HG03135 (cell line): ENCODE measurements at regions not wholly inside any gene's neighbourhood (a gene's known extent, or its start where the extent isn't known, plus 50 kb on each side); places are given as distances from the start of the nearest gene placed in this dataset.
A peak's percentile ranks its signal among the peaks of the same experiment; 100 is the strongest.

Experiments used
- ATAC-seq: cut with Tn5 transposase; IDR thresholded peaks from one replicate; pipeline ENCODE4 v1.9.1; 2021; ENCODE audit warnings: mild to moderate bottlenecking, moderate library complexity; ENCODE audit not compliant: unreplicated experiment

- ATAC-seq = no peak
These were observed 81.7 kb downstream of the FAM217A start for GRCh38 chr6:3997177-3997770.

- no peak for ATAC-seq
These were observed 78.9 kb downstream of the FAM217A start for GRCh38 chr6:3999800-4000661.

DNA sequence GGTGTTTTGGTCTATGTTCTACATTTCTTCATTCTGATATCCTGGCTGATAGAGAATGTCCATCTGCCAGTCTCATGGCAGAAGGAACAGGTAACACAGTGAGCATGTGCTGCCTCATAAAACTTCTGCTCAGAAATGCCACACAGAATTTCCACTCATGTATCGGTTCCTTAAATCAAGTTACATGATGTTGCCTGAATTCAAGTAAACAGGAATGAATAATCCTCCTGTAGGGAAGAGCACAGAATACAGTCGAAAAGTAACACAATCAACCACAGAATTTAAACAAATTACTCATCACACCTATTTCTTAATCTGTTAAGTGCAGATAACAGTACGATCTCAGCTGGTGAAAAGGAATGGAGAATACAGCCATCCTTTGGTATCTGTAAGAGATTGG is 74.7 kb downstream of the FAM217A start:
- no peak for ATAC-seq

DNA sequence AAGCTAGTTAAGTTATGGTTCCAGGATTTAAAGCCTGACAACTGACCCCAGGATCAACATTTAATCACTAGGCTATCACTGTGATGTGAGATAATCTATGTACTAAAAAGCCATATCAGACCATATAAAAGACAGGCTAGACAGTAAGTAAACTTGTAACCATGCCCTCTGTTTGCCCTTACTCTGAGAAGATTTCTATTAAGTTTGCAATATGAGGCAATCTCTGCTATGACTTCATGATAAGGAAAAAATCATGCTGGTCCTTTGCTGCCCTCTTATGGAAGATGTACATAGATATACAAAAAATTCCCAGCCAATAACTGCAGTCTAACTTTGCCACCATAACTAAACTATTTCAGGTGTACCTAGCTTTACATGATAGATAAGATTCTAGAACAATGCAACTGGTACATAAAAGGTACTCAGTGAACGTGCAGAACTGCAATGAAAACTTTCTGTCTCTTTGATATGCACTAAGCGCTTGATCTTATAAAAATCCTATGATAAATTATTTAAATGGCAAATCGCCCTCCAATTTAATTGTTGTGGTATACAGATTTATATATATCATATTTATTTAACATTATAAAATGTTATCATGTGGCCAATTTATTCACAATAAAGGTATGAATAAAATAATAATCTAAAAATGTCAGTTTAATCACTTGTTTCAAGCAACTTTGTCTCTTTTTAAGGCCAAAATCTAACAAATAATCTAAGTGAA is 70.5 kb downstream of the FAM217A start:
- no peak for ATAC-seq

- ATAC-seq = no peak
These were observed 69.5 kb downstream of the FAM217A start for GRCh38 chr6:4009486-4009885.

GRCh38 chr6:4010048-4010447 is 68.9 kb downstream of the FAM217A start:
- no peak for ATAC-seq

- no peak for ATAC-seq
These were observed 68.2 kb downstream of the FAM217A start for GRCh38 chr6:4010689-4011090.

DNA sequence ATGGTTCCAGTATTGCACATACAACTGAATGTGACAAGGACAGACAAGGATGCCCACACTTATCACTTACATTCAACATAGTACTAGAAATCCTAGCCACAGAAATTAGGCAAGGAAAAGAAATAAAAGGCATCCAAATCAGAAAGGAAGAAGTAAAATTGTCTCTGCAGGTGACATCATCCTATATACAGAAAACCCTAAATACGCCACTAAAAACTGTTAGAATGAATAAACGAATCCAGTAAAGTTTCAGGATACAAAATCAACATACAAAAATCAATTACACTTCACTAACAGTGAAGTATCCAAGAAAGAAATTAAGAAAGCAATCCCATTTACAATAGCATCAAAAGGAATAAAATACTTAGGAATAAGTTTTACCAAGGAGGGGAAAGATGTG is 66.1 kb downstream of the FAM217A start:
- no peak for ATAC-seq

DNA sequence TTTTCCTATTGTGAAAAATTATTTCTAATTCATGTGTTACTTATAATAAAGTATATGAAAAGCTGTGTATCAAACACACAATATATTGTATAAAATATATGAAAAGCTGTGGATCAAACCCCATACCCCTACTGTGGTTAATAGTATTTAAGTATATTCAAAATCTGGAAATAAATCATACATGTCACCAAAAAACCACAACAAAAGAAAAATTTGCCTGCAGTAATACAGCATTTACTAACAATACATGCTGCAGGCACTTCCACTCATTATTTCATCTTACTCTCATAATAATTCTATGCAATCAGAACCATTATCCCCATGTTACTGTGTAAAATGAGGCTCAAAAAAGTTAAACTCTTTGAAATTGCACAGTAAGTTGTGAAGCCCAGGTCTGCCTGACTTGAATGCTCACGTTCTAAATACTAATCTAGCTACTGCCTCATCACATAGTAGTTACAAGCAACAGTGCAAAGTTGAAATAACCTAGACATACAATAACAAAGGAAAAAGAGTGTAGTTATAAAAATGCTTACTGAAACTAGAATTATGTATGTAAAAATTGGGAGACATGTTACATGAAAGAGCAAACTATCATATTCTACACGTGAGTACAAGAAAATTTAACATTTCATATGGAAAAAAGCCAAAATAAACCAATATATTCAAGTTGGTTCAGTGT is 61.7 kb downstream of the FAM217A start:
- ATAC-seq = no peak

DNA sequence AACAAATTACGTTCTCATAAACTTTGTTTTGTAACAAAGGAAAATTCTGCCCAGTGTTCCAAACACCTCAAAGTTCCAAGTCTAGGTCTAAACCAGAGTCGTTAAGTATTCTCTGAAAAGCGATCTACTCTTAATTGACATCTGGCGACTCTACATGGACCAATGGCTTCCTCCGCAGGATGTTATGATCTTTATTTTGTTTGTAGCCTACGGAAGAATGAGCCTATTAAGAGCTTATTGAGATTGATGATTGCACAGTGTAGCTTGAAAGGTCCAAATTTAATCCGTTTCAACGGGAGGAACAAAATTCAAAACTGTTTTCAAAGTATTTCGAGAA is 61.1 kb downstream of the FAM217A start:
- ATAC-seq = no peak

DNA sequence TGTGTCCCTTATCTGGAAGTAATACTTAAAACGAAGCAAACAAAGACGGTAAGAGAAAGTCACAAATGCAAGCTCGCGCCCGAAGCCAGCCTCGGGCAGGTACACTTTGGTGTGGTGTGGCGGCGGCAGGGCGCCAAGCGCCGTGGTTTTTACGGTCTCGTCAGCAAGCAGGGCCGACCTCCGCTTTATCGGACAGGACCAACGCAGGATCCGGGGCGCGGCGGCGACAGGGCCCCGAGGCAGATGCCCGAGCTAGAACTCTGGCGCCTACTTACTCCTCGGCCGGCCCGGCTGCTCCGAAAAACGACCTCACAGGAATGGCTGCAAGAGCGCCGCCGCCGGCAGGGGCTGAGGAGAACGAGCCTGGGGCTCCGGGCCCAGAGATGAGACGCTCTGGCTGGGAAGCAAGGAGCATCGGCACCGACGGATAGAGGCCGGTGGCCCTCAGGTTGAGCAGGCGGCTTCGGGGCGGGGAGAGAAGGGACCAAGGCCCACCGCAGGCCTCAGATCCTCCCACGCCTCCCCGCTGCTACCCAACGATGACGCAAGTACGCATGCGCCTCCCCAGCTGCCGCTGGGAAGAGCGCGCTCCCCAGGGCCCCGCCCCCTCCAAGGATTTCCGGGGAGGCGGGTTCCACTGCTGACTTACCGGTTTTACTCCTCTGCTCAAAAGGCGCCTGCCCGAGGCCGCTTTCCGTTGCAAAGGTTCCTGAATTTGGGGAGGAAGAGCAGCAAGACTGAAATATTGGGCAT is 60.6 kb downstream of the FAM217A start:
- peak; percentile 68 for ATAC-seq
